Esophagus muscularis mucosa (tissue), 4 donors: ENCODE measurements at regions not wholly inside any gene's neighbourhood (a gene's known extent, or its start where the extent isn't known, plus 50 kb on each side); places are given as distances from the start of the nearest gene placed in this dataset.

Experiments used
- DNase-seq: peaks from one replicate; pipeline ENCODE4 v3.0.0-alpha.2; 2017; ENCODE audit errors: extremely low spot score
- H3K27ac ChIP-seq, 4 donors: fragments of 200-600 bp; sonication (generic); replicated peaks in 1 of 4; 1 replicate in 3 of 4; 2 replicates in 1 of 4; pipeline ENCODE4 v1.5.1; 2016 to 2019; ENCODE audit warnings: mild to moderate bottlenecking in 1 of 4
- H3K27me3 ChIP-seq, 4 donors: fragments of 200-600 bp; sonication (generic); one replicate each; pipeline versions ENCODE4 v1.5.1 to v1.6.0; 2016 to 2019
- H3K36me3 ChIP-seq, 4 donors: fragments of 200-600 bp; sonication (generic); one replicate each; pipeline ENCODE4 v1.5.1; 2016 to 2019
- H3K4me1 ChIP-seq, 4 donors: fragments of 200-600 bp; sonication (generic); one replicate each; pipeline ENCODE4 v1.5.1; 2016 to 2019
- H3K4me3 ChIP-seq, 4 donors: fragments of 200-600 bp; sonication (generic); 1 replicate in 2 of 4; 2 replicates in 2 of 4; pipeline ENCODE4 v1.5.1; 2016 to 2019; ENCODE audit warnings: mild to moderate bottlenecking in 4 of 4, moderate library complexity in 1 of 4
- H3K9me3 ChIP-seq, 4 donors: fragments of 200-600 bp; sonication (generic); 1 replicate in 3 of 4; 2 replicates in 1 of 4; pipeline ENCODE4 v1.5.1; 2016 to 2019
- EP300 ChIP-seq: sonication (generic); formaldehyde crosslinking; IDR thresholded peaks from one replicate; pipeline ENCODE4 v1.6.1; 2017; ENCODE audit warnings: antibody characterized with exemption
- POLR2A ChIP-seq: fragments of 450-650 bp; IDR thresholded peaks from one replicate; pipeline ENCODE4 v1.6.1; 2017; ENCODE audit warnings: antibody characterized with exemption, moderate library complexity, mild to moderate bottlenecking, low read depth
- POLR2AphosphoS5 ChIP-seq, 2 donors: sonication (generic); formaldehyde crosslinking; IDR thresholded peaks; one replicate each; pipeline ENCODE4 v1.6.1; 2017; ENCODE audit warnings: antibody characterized with exemption in 2 of 2
- WGBS: methylation state at CpG from one replicate; pipeline ENCODE4 v1.1.5; 2018; 5-methylcytosine and 5-hydroxymethylcytosine counted together
- intact Hi-C: fragments of 100-400 bp; cut with DNase I; formaldehyde crosslinking; loops from one replicate; pipeline ENCODE4 v1.15.1; 2023
- TF ChIP-seq, protein P1 (sequence below), 3 experiments: fragments of 200-600 bp in 2 of 3; fragments of 450-650 bp in 1 of 3; sonication (generic) in 2 of 3; IDR thresholded peaks; one replicate each; pipeline ENCODE4 v1.5.1; 2017 to 2019; ENCODE audit warnings: antibody characterized with exemption in 3 of 3, mild to moderate bottlenecking in 2 of 3, moderate library complexity in 1 of 3

DNA sequence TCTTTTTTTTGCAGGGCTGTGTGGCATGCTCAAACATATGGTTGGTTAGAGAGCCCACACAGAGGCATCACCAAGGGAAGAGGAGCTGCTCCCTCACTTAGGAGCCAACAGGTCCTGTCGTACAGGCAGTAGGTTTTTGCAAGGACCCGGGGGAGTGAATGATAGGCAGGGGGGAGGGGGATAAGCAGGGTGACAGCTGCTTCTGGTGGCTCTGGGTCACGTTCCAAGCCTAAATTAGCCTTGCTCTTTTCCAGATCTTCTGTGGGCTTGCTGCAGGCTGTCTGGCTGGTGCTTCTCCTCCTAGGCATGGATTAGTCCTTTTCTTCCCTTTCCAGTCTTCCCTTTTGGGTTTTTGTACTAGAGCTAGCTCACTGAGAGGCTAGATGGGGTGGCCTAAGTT lies 117.7 kb upstream of the PODXL start:
- Histone ChIP-seq H3K4me1 (no peaks in the 10 kb centered on the region), H3K36me3 (no peaks in the 10 kb centered on the region), H3K9me3 (no peaks in the 10 kb centered on the region), H3K27ac (no peak overlapping the region), H3K4me3 (no peak overlapping the region), H3K27me3 (peaks cover 0 to 4% (median 0%) of the 10 kb centered on the region in 4 donors)
- intact Hi-C loops, result no loop called here
- WGBS, result 28% methylated on average over 3 of the region's 3 CpGs
- no peak for DNase-seq
- TF ChIP-seq, protein P1, sequence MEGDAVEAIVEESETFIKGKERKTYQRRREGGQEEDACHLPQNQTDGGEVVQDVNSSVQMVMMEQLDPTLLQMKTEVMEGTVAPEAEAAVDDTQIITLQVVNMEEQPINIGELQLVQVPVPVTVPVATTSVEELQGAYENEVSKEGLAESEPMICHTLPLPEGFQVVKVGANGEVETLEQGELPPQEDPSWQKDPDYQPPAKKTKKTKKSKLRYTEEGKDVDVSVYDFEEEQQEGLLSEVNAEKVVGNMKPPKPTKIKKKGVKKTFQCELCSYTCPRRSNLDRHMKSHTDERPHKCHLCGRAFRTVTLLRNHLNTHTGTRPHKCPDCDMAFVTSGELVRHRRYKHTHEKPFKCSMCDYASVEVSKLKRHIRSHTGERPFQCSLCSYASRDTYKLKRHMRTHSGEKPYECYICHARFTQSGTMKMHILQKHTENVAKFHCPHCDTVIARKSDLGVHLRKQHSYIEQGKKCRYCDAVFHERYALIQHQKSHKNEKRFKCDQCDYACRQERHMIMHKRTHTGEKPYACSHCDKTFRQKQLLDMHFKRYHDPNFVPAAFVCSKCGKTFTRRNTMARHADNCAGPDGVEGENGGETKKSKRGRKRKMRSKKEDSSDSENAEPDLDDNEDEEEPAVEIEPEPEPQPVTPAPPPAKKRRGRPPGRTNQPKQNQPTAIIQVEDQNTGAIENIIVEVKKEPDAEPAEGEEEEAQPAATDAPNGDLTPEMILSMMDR (IDR thresholded peaks at IDR 0.05), result no peak

DNA sequence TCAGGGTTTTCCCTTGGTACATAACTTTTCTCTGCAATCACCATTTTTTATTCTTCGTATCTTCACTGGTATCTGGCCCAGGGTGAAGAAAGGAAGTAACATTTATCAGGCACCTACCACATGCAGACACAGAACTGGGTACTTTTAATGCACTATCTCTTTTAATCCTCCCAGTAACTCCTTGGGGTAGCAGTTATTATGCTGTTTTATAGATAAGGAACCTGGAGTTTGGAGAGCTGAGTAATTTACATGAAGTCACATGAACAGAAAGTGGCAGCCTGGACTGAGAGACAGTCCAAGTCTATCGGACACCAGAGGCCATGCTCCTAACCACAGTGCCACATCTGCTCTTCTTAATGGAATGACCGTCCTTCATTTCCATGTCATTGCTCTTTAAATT lies 117.1 kb upstream of the PODXL start:
- TF ChIP-seq, protein P1 (IDR thresholded peaks at IDR 0.05), result no peak
- TF ChIP-seq POLR2A (no peak), POLR2AphosphoS5 (IDR thresholded peaks at IDR 0.05) (no peak), EP300 (no peak)
- H3K4me1 ChIP-seq, result no peaks in the 10 kb centered on the region
- peaks cover 0 to 4% (median 0%) of the 10 kb centered on the region in 4 donors for H3K27me3 ChIP-seq
- H3K27ac ChIP-seq, result no peak overlapping the region
- no peaks in the 10 kb centered on the region for H3K36me3 ChIP-seq
- 86% methylated on average over 3 of the region's 3 CpGs for WGBS
- intact Hi-C loops, result no loop called here
- H3K4me3 ChIP-seq, result no peak overlapping the region
- no peak for DNase-seq
- H3K9me3 ChIP-seq, result no peaks in the 10 kb centered on the region

DNA sequence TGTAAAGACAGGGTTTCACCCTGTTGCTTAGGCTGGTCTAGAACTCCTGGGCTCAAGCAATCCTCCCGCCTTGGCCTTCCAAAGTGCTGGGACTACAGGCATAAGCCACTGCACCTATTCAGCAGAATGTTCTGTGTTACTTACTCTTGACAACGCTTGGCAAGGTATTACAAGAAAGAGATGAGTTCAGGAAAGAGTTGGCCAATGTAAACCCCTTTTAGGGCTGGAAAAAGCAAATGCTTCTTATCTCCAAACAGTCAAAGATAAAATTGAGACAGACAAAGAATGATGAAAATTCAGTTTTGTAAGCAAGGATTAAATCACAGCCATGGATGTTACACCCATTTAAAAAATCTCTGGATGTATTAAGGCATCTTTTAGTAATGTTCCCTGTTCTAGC lies 114.0 kb upstream of the PODXL start:
- no peak overlapping the region for H3K27ac ChIP-seq
- H3K4me3 ChIP-seq, result no peak overlapping the region
- peaks cover 0 to 4% (median 0%) of the 10 kb centered on the region in 4 donors for H3K27me3 ChIP-seq
- no peaks in the 10 kb centered on the region for H3K36me3 ChIP-seq
- DNase-seq, result no peak
- WGBS, result 73% methylated on average over 2 of the region's 2 CpGs
- no peaks in the 10 kb centered on the region for H3K4me1 ChIP-seq
- intact Hi-C loops, result no loop called here
- H3K9me3 ChIP-seq, result no peaks in the 10 kb centered on the region
- TF ChIP-seq POLR2A (no peak), POLR2AphosphoS5 (IDR thresholded peaks at IDR 0.05) (no peak), EP300 (no peak)
- TF ChIP-seq, protein P1 (IDR thresholded peaks at IDR 0.05), result no peak

DNA sequence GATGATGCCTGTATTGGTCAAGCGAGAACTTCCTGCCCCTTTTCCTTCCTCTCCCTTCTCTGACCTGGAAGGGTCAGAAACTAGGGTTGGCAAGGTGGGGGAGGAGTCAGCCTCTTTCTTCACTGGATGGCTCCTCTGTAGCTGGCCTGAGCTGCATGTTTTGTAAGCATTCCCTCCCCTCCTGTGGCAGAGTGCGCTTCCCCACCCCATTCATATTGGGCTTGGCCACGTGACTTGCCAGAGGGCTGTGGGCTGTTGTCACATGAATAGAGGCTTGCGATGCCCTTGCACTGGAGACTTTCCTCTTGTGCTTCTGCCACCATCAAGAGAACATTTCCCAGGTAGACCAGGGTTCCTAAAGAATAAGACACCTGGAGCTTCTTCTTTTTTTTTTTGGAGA lies 111.3 kb upstream of the PODXL start:
- Histone ChIP-seq H3K4me3 (no peak overlapping the region), H3K27me3 (peaks cover 0 to 4% (median 0%) of the 10 kb centered on the region in 4 donors), H3K36me3 (no peaks in the 10 kb centered on the region), H3K4me1 (no peaks in the 10 kb centered on the region), H3K9me3 (no peaks in the 10 kb centered on the region), H3K27ac (no peak overlapping the region)
- 87% methylated on average over 4 of the region's 4 CpGs for WGBS
- intact Hi-C loops, result no loop called here
- no peak for DNase-seq
- no peak for TF ChIP-seq EP300
- TF ChIP-seq POLR2AphosphoS5 (IDR thresholded peaks at IDR 0.05), result no peak
- TF ChIP-seq POLR2A, result no peak
- TF ChIP-seq, protein P1 (IDR thresholded peaks at IDR 0.05), result no peak

DNA sequence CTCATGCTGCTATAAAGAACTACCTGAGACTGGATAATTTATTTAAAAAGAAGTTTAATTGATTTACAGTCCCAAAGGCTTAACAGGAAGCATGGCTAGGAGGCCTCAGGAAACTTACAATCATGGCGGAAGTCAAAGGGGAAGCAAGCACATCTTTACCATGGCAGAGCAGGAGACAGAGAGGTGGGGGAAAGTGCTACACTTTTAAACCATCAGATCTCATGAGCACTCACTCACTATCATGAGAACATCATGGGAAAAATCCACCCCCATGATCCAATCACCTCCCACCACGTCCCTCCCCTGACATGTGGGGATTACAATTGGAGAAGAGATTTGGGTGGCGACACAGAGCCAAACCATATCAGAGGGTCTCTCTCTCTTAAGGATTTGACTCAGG lies 108.6 kb upstream of the PODXL start:
- Histone ChIP-seq H3K27ac (no peak overlapping the region), H3K9me3 (no peaks in the 10 kb centered on the region), H3K36me3 (no peaks in the 10 kb centered on the region), H3K4me3 (no peak overlapping the region), H3K27me3 (no peaks in the 10 kb centered on the region), H3K4me1 (no peaks in the 10 kb centered on the region)
- DNase-seq, result no peak
- TF ChIP-seq EP300 (no peak), POLR2A (no peak), POLR2AphosphoS5 (IDR thresholded peaks at IDR 0.05) (no peak)
- TF ChIP-seq, protein P1 (IDR thresholded peaks at IDR 0.05), result no peak
- intact Hi-C loops, result no loop called here
- 85% methylated on average over 3 of the region's 3 CpGs for WGBS
